ENCODE measurements at regions not wholly inside any gene's neighbourhood (a gene's known extent, or its start where the extent isn't known, plus 50 kb on each side); places are given as distances from the start of the nearest gene placed in this dataset.

GRCh38 chr4:22055954-22056353, 107.4 kb upstream of the KCNIP4 start:
- TF ChIP-seq POLR2A (IDR thresholded peaks at IDR 0.05; ENCODE audit: low read depth, low read length) (no peak), CREB1 (IDR thresholded peaks at IDR 0.05; ENCODE audit: low read depth) (no peak), NR2C2 (IDR thresholded peaks at IDR 0.05; ENCODE audit: borderline replicate concordance, control insufficient read depth, insufficient read length, low read depth) (no peak), ZNF274 (IDR thresholded peaks at IDR 0.05; ENCODE audit: insufficient read depth, insufficient read length) (no peak), POLR2AphosphoS5 (IDR thresholded peaks at IDR 0.05; ENCODE audit: low read length) (no peak), SIX5 (IDR thresholded peaks at IDR 0.05; ENCODE audit: low read depth, low read length, severe bottlenecking) (no peak), PRDM15 (CRISPR knock-in tag; IDR thresholded peaks at IDR 0.05) (no peak), TAF1 (IDR thresholded peaks at IDR 0.05; ENCODE audit: borderline replicate concordance, low read depth, low read length) (no peak), GABPA (IDR thresholded peaks at IDR 0.05; ENCODE audit: low read depth) (no peak), BHLHE40 (IDR thresholded peaks at IDR 0.05; ENCODE audit: borderline replicate concordance in 1 of 2, low read depth in 2 of 2, low read length in 1 of 2) (no peak), NR2C1 (IDR thresholded peaks at IDR 0.05) (no peak)
- TF ChIP-seq, protein P1, sequence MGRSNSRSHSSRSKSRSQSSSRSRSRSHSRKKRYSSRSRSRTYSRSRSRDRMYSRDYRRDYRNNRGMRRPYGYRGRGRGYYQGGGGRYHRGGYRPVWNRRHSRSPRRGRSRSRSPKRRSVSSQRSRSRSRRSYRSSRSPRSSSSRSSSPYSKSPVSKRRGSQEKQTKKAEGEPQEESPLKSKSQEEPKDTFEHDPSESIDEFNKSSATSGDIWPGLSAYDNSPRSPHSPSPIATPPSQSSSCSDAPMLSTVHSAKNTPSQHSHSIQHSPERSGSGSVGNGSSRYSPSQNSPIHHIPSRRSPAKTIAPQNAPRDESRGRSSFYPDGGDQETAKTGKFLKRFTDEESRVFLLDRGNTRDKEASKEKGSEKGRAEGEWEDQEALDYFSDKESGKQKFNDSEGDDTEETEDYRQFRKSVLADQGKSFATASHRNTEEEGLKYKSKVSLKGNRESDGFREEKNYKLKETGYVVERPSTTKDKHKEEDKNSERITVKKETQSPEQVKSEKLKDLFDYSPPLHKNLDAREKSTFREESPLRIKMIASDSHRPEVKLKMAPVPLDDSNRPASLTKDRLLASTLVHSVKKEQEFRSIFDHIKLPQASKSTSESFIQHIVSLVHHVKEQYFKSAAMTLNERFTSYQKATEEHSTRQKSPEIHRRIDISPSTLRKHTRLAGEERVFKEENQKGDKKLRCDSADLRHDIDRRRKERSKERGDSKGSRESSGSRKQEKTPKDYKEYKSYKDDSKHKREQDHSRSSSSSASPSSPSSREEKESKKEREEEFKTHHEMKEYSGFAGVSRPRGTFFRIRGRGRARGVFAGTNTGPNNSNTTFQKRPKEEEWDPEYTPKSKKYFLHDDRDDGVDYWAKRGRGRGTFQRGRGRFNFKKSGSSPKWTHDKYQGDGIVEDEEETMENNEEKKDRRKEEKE (IDR thresholded peaks at IDR 0.05): no peak
- TF ChIP-seq, protein P2, sequence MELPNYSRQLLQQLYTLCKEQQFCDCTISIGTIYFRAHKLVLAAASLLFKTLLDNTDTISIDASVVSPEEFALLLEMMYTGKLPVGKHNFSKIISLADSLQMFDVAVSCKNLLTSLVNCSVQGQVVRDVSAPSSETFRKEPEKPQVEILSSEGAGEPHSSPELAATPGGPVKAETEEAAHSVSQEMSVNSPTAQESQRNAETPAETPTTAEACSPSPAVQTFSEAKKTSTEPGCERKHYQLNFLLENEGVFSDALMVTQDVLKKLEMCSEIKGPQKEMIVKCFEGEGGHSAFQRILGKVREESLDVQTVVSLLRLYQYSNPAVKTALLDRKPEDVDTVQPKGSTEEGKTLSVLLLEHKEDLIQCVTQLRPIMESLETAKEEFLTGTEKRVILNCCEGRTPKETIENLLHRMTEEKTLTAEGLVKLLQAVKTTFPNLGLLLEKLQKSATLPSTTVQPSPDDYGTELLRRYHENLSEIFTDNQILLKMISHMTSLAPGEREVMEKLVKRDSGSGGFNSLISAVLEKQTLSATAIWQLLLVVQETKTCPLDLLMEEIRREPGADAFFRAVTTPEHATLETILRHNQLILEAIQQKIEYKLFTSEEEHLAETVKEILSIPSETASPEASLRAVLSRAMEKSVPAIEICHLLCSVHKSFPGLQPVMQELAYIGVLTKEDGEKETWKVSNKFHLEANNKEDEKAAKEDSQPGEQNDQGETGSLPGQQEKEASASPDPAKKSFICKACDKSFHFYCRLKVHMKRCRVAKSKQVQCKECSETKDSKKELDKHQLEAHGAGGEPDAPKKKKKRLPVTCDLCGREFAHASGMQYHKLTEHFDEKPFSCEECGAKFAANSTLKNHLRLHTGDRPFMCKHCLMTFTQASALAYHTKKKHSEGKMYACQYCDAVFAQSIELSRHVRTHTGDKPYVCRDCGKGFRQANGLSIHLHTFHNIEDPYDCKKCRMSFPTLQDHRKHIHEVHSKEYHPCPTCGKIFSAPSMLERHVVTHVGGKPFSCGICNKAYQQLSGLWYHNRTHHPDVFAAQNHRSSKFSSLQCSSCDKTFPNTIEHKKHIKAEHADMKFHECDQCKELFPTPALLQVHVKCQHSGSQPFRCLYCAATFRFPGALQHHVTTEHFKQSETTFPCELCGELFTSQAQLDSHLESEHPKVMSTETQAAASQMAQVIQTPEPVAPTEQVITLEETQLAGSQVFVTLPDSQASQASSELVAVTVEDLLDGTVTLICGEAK (IDR thresholded peaks at IDR 0.05; ENCODE audit: borderline replicate concordance): no peak
- TF ChIP-seq, protein P3, sequence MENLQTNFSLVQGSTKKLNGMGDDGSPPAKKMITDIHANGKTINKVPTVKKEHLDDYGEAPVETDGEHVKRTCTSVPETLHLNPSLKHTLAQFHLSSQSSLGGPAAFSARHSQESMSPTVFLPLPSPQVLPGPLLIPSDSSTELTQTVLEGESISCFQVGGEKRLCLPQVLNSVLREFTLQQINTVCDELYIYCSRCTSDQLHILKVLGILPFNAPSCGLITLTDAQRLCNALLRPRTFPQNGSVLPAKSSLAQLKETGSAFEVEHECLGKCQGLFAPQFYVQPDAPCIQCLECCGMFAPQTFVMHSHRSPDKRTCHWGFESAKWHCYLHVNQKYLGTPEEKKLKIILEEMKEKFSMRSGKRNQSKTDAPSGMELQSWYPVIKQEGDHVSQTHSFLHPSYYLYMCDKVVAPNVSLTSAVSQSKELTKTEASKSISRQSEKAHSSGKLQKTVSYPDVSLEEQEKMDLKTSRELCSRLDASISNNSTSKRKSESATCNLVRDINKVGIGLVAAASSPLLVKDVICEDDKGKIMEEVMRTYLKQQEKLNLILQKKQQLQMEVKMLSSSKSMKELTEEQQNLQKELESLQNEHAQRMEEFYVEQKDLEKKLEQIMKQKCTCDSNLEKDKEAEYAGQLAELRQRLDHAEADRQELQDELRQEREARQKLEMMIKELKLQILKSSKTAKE (IDR thresholded peaks at IDR 0.05; ENCODE audit: low read depth, poor library complexity, severe bottlenecking): no peak
